Adrenal gland (tissue), 5 donors: ENCODE measurements at regions not wholly inside any gene's neighbourhood (a gene's known extent, or its start where the extent isn't known, plus 50 kb on each side); places are given as distances from the start of the nearest gene placed in this dataset.

Source experiments
- CTCF ChIP-seq, 6 experiments: fragments of 450-650 bp in 4 of 6; fragments of 200-600 bp in 2 of 6; sonication (generic) in 1 of 6; IDR thresholded peaks; 1 replicate in 5 of 6; 2 replicates in 1 of 6; pipeline versions ENCODE4 v1.5.1 to v1.8.0; 2016 to 2021; ENCODE audit warnings: antibody characterized with exemption in 6 of 6, mild to moderate bottlenecking in 2 of 6, moderate library complexity in 1 of 6
- POLR2A ChIP-seq, 2 donors: fragments of 450-650 bp; IDR thresholded peaks; one replicate each; pipeline ENCODE4 v1.6.1; 2017; ENCODE audit warnings: antibody characterized with exemption in 2 of 2, mild to moderate bottlenecking in 2 of 2, moderate library complexity in 1 of 2
- donor health status: DM: no; HTN: no; CAD: no.

GRCh38 chr9:82475584-82476301 is 487.2 kb downstream of the SPATA31D1 start:
- TF ChIP-seq POLR2A (IDR thresholded peaks at IDR 0.05): no peak
- TF ChIP-seq CTCF (IDR thresholded peaks at IDR 0.05): no peak
